ENCODE measurements at regions not wholly inside any gene's neighbourhood (a gene's known extent, or its start where the extent isn't known, plus 50 kb on each side); places are given as distances from the start of the nearest gene placed in this dataset.
"Not testable (repeated sequence)": the region's sequence is repeated elsewhere in the genome, so short reads cannot be mapped to it uniquely, and the experiment has no call there.

GRCh38 chr7:80346704-80347103 lies 165.2 kb downstream of the GNAT3 start:
- no peak for DNase-seq

- DNase-seq, result no peak
These were observed 176.2 kb downstream of the GNAT3 start for GRCh38 chr7:80335511-80336231.

- no peak for DNase-seq
These were observed 177.0 kb downstream of the GNAT3 start for GRCh38 chr7:80334908-80335307.

- no peak for DNase-seq
These were observed 177.7 kb downstream of the GNAT3 start for GRCh38 chr7:80334196-80334595.

- DNase-seq, result no peak
These were observed 178.8 kb downstream of the GNAT3 start for GRCh38 chr7:80333040-80333439.

GRCh38 chr7:80330434-80330833 lies 181.4 kb downstream of the GNAT3 start:
- DNase-seq, result no peak

GRCh38 chr7:80324032-80324431 lies 187.8 kb downstream of the GNAT3 start:
- DNase-seq, result no peak

GRCh38 chr7:80319461-80319860 lies 184.8 kb downstream of the GNAI1 start:
- DNase-seq, result no peak

- no peak for DNase-seq
These were observed 183.4 kb downstream of the GNAI1 start for GRCh38 chr7:80318081-80318480.

GRCh38 chr7:80316811-80317210 lies 182.2 kb downstream of the GNAI1 start:
- DNase-seq, result no peak

GRCh38 chr7:80313716-80314115 lies 179.1 kb downstream of the GNAI1 start:
- no peak for DNase-seq

GRCh38 chr7:80313067-80313626 lies 178.5 kb downstream of the GNAI1 start:
- DNase-seq, result no peak

GRCh38 chr7:80312139-80312661 lies 177.6 kb downstream of the GNAI1 start:
- DNase-seq, result no peak

- no peak for DNase-seq
These were observed 176.7 kb downstream of the GNAI1 start for GRCh38 chr7:80311313-80311712.

GRCh38 chr7:80309971-80310549 lies 175.4 kb downstream of the GNAI1 start:
- DNase-seq, result peak in 1 of 2 donors; percentile 11

GRCh38 chr7:80309377-80309776 lies 174.7 kb downstream of the GNAI1 start:
- DNase-seq, result no peak

GRCh38 chr7:80307227-80307856 lies 172.7 kb downstream of the GNAI1 start:
- DNase-seq, result no peak

GRCh38 chr7:80303315-80303714 lies 168.7 kb downstream of the GNAI1 start:
- DNase-seq, result no peak

- DNase-seq, result no peak
These were observed 168.0 kb downstream of the GNAI1 start for GRCh38 chr7:80302636-80303035.

- DNase-seq, result no peak
These were observed 167.4 kb downstream of the GNAI1 start for GRCh38 chr7:80302078-80302477.

- no peak for DNase-seq
These were observed 163.6 kb downstream of the GNAI1 start for GRCh38 chr7:80298201-80298600.

GRCh38 chr7:80294346-80294745 lies 159.7 kb downstream of the GNAI1 start:
- no peak for DNase-seq

GRCh38 chr7:80292634-80293033 lies 158.0 kb downstream of the GNAI1 start:
- DNase-seq, result not testable (repeated sequence)

Data from activated CD4-positive, alpha-beta T cell treated with anti-CD3 and anti-CD28 coated beads for 4 hours (primary cell).